BJ (cell line): ENCODE measurements at regions not wholly inside any gene's neighbourhood (a gene's known extent, or its start where the extent isn't known, plus 50 kb on each side); places are given as distances from the start of the nearest gene placed in this dataset.
"Not testable (repeated sequence)": the region's sequence is repeated elsewhere in the genome, so short reads cannot be mapped to it uniquely, and the experiment has no call there.

Source experiments
- CTCF ChIA-PET: fragments of 350-600 bp; formaldehyde crosslinking; extraction: SDS; loops from one replicate; lab custom pipeline; 2021; ENCODE audit warnings: antibody characterized with exemption, inconsistent platforms; lab: Yijun Ruan, JAX
- POLR2A ChIA-PET: fragments of 300-600 bp; sonication (Branson Sonifier 250); formaldehyde crosslinking; extraction: SDS; loops from one replicate; lab custom pipeline; 2021; ENCODE audit warnings: antibody characterized with exemption; lab: Charles Lee
- DNase-seq: peaks from one replicate; pipeline ENCODE4 v3.0.0-alpha.2; 2011; ENCODE audit warnings: low read depth
- H3K27me3 ChIP-seq: 2 replicates; pipeline ENCODE4 v1.6.0; 2011; ENCODE audit warnings: low read length; ENCODE audit not compliant: control insufficient read depth, insufficient read depth
- H3K36me3 ChIP-seq: 2 replicates; pipeline ENCODE4 v1.5.1; 2011; ENCODE audit warnings: low read length; ENCODE audit not compliant: control insufficient read depth, insufficient read depth
- H3K4me3 ChIP-seq: 2 replicates; pipeline ENCODE4 v1.5.1; 2011; ENCODE audit warnings: low read depth, mild to moderate bottlenecking, control low read depth, low read length
- CTCF ChIP-seq: IDR thresholded peaks from 2 replicates; pipeline ENCODE4 v1.5.1; 2011; ENCODE audit warnings: low read depth, mild to moderate bottlenecking, control low read depth, inconsistent platforms, low read length, moderate library complexity; ENCODE audit not compliant: insufficient read depth

GRCh38 chr1:229005097-229005496 lies 265.8 kb upstream of the RAB4A start:
- Histone ChIP-seq H3K4me3 (no peak overlapping the region), H3K36me3 (no peaks in the 10 kb centered on the region), H3K27me3 (peaks cover 1% of the 10 kb centered on the region; the same call in 1 of the 2 replicates)
- DNase-seq = no peak
- ChIA-PET CTCF (no interaction called here), POLR2A (no interaction called here)
- no peak for TF ChIP-seq CTCF

- no peak for TF ChIP-seq CTCF
- ChIA-PET POLR2A (no interaction called here), CTCF (no interaction called here)
- H3K36me3 ChIP-seq = no peaks in the 10 kb centered on the region
- DNase-seq = no peak
- no peak overlapping the region for H3K4me3 ChIP-seq
- peaks cover 1% of the 10 kb centered on the region; the same call in 1 of the 2 replicates for H3K27me3 ChIP-seq
These were observed 265.4 kb upstream of the RAB4A start for GRCh38 chr1:229005556-229005955.

DNA sequence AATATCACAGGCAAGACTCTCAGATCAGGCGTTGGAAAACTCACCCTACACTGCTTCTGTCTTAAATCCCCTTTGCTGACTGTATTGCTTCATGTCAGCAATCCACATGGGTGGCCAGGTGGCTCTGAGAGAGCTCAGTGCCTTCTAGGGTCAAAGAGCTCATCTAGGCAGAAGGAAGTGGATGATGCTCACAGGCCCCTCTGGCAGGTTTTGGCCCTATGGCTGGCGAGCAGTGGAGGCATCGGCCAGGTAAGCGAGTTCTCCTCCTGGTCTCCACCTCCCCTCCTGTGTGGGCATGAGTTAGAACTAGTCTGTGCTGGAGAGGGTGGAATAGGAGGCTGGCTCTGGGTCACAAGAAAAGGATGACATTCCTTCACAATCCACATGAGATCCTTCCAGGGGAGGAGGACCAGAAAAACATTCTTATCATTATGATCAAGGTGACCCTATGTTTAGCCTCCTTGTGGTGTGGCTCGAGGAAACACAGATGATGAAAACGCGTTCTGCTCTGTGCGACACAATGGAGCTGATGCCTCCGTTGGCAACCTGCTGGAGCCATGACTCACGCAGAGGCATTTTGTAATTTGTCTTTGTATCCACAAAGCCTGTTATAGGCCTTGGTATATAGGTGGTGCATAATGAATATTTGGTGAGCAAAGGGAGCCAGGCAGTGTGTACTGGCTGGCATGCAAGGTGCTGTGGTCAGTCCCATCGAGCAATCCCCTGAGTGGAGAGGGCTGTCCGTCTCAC lies 264.6 kb upstream of the RAB4A start:
- DNase-seq = no peak
- no peaks in the 10 kb centered on the region for H3K36me3 ChIP-seq
- no peak overlapping the region for H3K4me3 ChIP-seq
- TF ChIP-seq CTCF = no peak
- CTCF ChIA-PET = interaction anchor here (0.6 to 1.4 kb wide), 2 partner anchors 130 to 341 kb away, joined by 3 read pairs; no protein-coding TSS in a partner anchor
- POLR2A ChIA-PET = no interaction called here
- peaks cover 1% of the 10 kb centered on the region; the same call in 1 of the 2 replicates for H3K27me3 ChIP-seq

DNA sequence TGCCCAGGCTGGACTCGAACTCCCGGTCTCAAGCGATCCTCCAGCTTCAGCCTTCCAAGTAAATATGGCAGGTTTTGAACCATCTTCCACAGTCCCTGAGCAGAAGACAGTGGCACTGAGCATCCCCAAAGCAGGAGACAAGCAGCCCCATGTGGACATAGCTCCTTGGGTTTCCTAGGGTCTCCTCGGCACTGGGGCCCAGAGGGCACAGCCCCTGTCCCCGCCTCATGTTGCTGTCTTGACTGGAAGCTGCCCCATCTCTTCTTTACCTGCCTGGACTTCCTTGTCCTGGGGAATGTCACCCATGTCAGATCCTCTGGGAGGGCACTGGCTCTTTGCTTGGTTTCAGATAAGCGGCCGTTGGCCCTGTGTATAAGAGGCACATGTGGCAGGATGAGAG lies 263.7 kb upstream of the RAB4A start:
- Histone ChIP-seq H3K27me3 (peaks cover 1% of the 10 kb centered on the region; the same call in 1 of the 2 replicates), H3K4me3 (no peak overlapping the region), H3K36me3 (no peaks in the 10 kb centered on the region)
- CTCF ChIA-PET = interaction anchor here (1.4 kb wide), 1 partner anchor 342 kb away, joined by 3 read pairs; no protein-coding TSS in a partner anchor
- no peak for TF ChIP-seq CTCF
- POLR2A ChIA-PET = no interaction called here
- DNase-seq = no peak

GRCh38 chr1:229007701-229008100 lies 263.2 kb upstream of the RAB4A start:
- CTCF ChIA-PET = interaction anchor here (1.4 kb wide), 1 partner anchor 343 kb away, joined by 3 read pairs; no protein-coding TSS in a partner anchor
- Histone ChIP-seq H3K4me3 (no peak overlapping the region), H3K27me3 (peaks cover 1% of the 10 kb centered on the region; the same call in 1 of the 2 replicates), H3K36me3 (no peaks in the 10 kb centered on the region)
- DNase-seq = no peak
- POLR2A ChIA-PET = no interaction called here
- no peak for TF ChIP-seq CTCF

DNA sequence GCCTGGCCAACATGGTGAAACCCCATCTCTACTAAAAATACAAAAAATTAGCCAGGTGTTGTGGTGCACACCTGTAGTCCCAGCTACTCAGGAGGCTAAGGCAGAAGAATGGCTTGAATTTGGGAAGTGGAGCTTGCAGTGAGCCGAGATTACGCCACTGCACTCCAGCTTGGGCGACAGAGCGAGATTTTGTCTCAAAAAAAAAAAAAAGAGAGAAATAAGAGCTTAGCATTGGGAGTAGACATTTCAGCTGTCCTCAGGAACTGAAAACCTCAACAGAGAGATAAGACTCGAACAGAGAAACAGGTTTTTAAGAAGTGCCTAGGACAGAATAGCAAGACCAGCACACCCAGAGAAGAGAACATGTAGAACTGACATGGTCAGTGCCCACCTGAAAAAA lies 262.6 kb upstream of the RAB4A start:
- H3K36me3 ChIP-seq, CTCF ChIA-PET, H3K4me3 ChIP-seq, POLR2A ChIA-PET, H3K27me3 ChIP-seq, DNase-seq: not testable (repeated sequence)
